GM23248 (cell line): ENCODE measurements at regions not wholly inside any gene's neighbourhood (a gene's known extent, or its start where the extent isn't known, plus 50 kb on each side); places are given as distances from the start of the nearest gene placed in this dataset.

Experiments used
- DNase-seq: peaks from one replicate; pipeline ENCODE4 v3.0.0-alpha.2; 2015
- H2AFZ ChIP-seq: fragments of 200-600 bp; sonication (generic); 2 replicates; pipeline ENCODE4 v1.6.1; 2016; ENCODE audit warnings: antibody characterized with exemption
- H3F3A ChIP-seq: fragments of 200-600 bp; sonication (generic); 2 replicates; pipeline ENCODE4 v1.6.1; 2016; ENCODE audit warnings: mild to moderate bottlenecking, antibody characterized with exemption, mixed run types; ENCODE audit not compliant: insufficient read depth
- H3K27ac ChIP-seq: fragments of 200-600 bp; sonication (generic); 2 replicates; pipeline ENCODE4 v1.5.1; 2016; ENCODE audit warnings: mild to moderate bottlenecking
- H3K27me3 ChIP-seq: fragments of 200-600 bp; sonication (generic); replicated peaks from 2 replicates; pipeline ENCODE4 v1.6.1; 2016; ENCODE audit warnings: mild to moderate bottlenecking; ENCODE audit not compliant: insufficient read depth
- H3K36me3 ChIP-seq: fragments of 200-600 bp; sonication (generic); 2 replicates; pipeline ENCODE4 v1.6.1; 2016; ENCODE audit warnings: low read depth, mild to moderate bottlenecking
- H3K4me1 ChIP-seq: fragments of 200-600 bp; sonication (generic); 2 replicates; pipeline ENCODE4 v1.6.1; 2016; ENCODE audit warnings: mild to moderate bottlenecking; ENCODE audit not compliant: insufficient read depth
- H3K4me2 ChIP-seq: fragments of 200-600 bp; sonication (generic); one replicate; pipeline ENCODE4 v1.6.1; 2016; ENCODE audit warnings: mild to moderate bottlenecking; ENCODE audit not compliant: unreplicated experiment
- H3K4me3 ChIP-seq: fragments of 200-600 bp; sonication (generic); 2 replicates; pipeline ENCODE4 v1.5.1; 2016; ENCODE audit warnings: mild to moderate bottlenecking
- H3K79me2 ChIP-seq: fragments of 200-600 bp; sonication (generic); 2 replicates; pipeline ENCODE4 v1.6.1; 2016; ENCODE audit warnings: mild to moderate bottlenecking; ENCODE audit not compliant: insufficient read depth
- H3K9ac ChIP-seq: fragments of 200-600 bp; sonication (generic); 2 replicates; pipeline ENCODE4 v1.6.1; 2016; ENCODE audit warnings: mild to moderate bottlenecking
- H3K9me2 ChIP-seq: fragments of 200-600 bp; sonication (generic); 2 replicates; pipeline ENCODE4 v1.6.1; 2016; ENCODE audit warnings: mixed run types, mild to moderate bottlenecking, moderate library complexity; ENCODE audit not compliant: insufficient read depth
- H3K9me3 ChIP-seq: fragments of 200-600 bp; sonication (generic); one replicate; pipeline ENCODE4 v1.6.1; 2017; ENCODE audit warnings: low read depth
- H4K20me1 ChIP-seq: fragments of 200-600 bp; sonication (generic); 2 replicates; pipeline ENCODE4 v1.6.0; 2016; ENCODE audit not compliant: insufficient read depth
- EZH2 ChIP-seq: fragments of 200-600 bp; sonication (generic); IDR thresholded peaks from 2 replicates; pipeline ENCODE4 v1.6.1; 2018; ENCODE audit warnings: antibody characterized with exemption, mild to moderate bottlenecking; ENCODE audit not compliant: insufficient read depth, poor library complexity, severe bottlenecking
- EZH2phosphoT487 ChIP-seq: fragments of 200-600 bp; sonication (generic); IDR thresholded peaks from 2 replicates; pipeline ENCODE4 v1.6.1; 2018; ENCODE audit warnings: antibody characterized with exemption, moderate library complexity, mild to moderate bottlenecking, low read depth; ENCODE audit not compliant: insufficient read depth
- WGBS, 2 experiments: methylation state at CpG; one replicate each; pipeline ENCODE4 v1.1.6; 2015 to 2017; ENCODE audit warnings: low lambda C conversion rate in 2 of 2, low coverage in 1 of 2; ENCODE audit errors: missing lambda C conversion rate in 2 of 2; 5-methylcytosine and 5-hydroxymethylcytosine counted together
- in situ Hi-C: fragments of 300-500 bp; cut with MboI; formaldehyde crosslinking; loops from 2 replicates; pipeline ENCODE4 v1.15.0; 2020

- H3K36me3 ChIP-seq: no peaks in the 10 kb centered on the region
- no peaks in the 10 kb centered on the region for H3K9me2 ChIP-seq
- no peak overlapping the region for H3K27ac ChIP-seq
- H3K27me3 ChIP-seq: peaks cover 29% of the 10 kb centered on the region
- H3K4me3 ChIP-seq: no peak overlapping the region
- peak overlapping the region; percentile 12; the same call in 1 of the 2 replicates for H2AFZ ChIP-seq
- in situ Hi-C loops: no loop called here
- WGBS, 2 experiments: 31 to 35% methylated on average over 4 of the region's 4 CpGs
- H3K4me2 ChIP-seq: no peak overlapping the region
- H4K20me1 ChIP-seq: no peaks in the 10 kb centered on the region
- H3K9ac ChIP-seq: no peak overlapping the region
- DNase-seq: no peak
- no peak for TF ChIP-seq EZH2
- no peak for TF ChIP-seq EZH2phosphoT487
- no peaks in the 10 kb centered on the region for H3F3A ChIP-seq
- H3K79me2 ChIP-seq: no peaks in the 10 kb centered on the region
- H3K9me3 ChIP-seq: no peaks in the 10 kb centered on the region
- H3K4me1 ChIP-seq: no peaks in the 10 kb centered on the region
Measured at GRCh38 chr15:79561982-79562381, 129.8 kb downstream of the MINAR1 start.

- TF ChIP-seq EZH2phosphoT487: no peak
- H3K27me3 ChIP-seq: peaks cover 29% of the 10 kb centered on the region
- H3K9me2 ChIP-seq: no peaks in the 10 kb centered on the region
- H3K4me3 ChIP-seq: no peak overlapping the region
- in situ Hi-C loops: no loop called here
- H3K9ac ChIP-seq: no peak overlapping the region
- H2AFZ ChIP-seq: peak overlapping the region; percentile 12; the same call in 1 of the 2 replicates
- H3K27ac ChIP-seq: no peak overlapping the region
- no peaks in the 10 kb centered on the region for H3K36me3 ChIP-seq
- no peak overlapping the region for H3K4me2 ChIP-seq
- H3K4me1 ChIP-seq: no peaks in the 10 kb centered on the region
- H4K20me1 ChIP-seq: no peaks in the 10 kb centered on the region
- WGBS, 2 experiments: 12 to 14% methylated on average over 14 of the region's 14 CpGs
- H3K79me2 ChIP-seq: no peaks in the 10 kb centered on the region
- H3F3A ChIP-seq: no peaks in the 10 kb centered on the region
- no peaks in the 10 kb centered on the region for H3K9me3 ChIP-seq
- peak; percentile 13 for DNase-seq
Measured at GRCh38 chr15:79562403-79562815, 130.3 kb downstream of the MINAR1 start.

- TF ChIP-seq EZH2: no peak
- in situ Hi-C loops: no loop called here
- Histone ChIP-seq H3K9me3 (no peaks in the 10 kb centered on the region), H3K36me3 (no peaks in the 10 kb centered on the region), H3K27me3 (peaks cover 29% of the 10 kb centered on the region), H4K20me1 (no peaks in the 10 kb centered on the region), H3K4me1 (no peaks in the 10 kb centered on the region), H3K4me3 (no peak overlapping the region), H3K79me2 (no peaks in the 10 kb centered on the region), H3K4me2 (no peak overlapping the region), H2AFZ (peak overlapping the region; percentile 12; the same call in 1 of the 2 replicates), H3F3A (no peaks in the 10 kb centered on the region), H3K9me2 (no peaks in the 10 kb centered on the region), H3K9ac (no peak overlapping the region), H3K27ac (no peak overlapping the region)
- WGBS, 2 experiments: 39 to 46% methylated on average over 10 of the region's 10 CpGs
- peak; percentile 33 for DNase-seq
Measured at GRCh38 chr15:79562899-79563298, 130.8 kb downstream of the MINAR1 start.

- 54 to 60% methylated on average over 2 of the region's 2 CpGs for WGBS, 2 experiments
- no peaks in the 10 kb centered on the region for H3K9me2 ChIP-seq
- no peak overlapping the region for H3K9ac ChIP-seq
- in situ Hi-C loops: no loop called here
- no peaks in the 10 kb centered on the region for H3K27me3 ChIP-seq
- no peak overlapping the region for H3K4me2 ChIP-seq
- H4K20me1 ChIP-seq: no peaks in the 10 kb centered on the region
- no peak for DNase-seq
- no peak overlapping the region for H2AFZ ChIP-seq
- no peaks in the 10 kb centered on the region for H3K36me3 ChIP-seq
- H3K4me1 ChIP-seq: no peaks in the 10 kb centered on the region
- H3K79me2 ChIP-seq: no peaks in the 10 kb centered on the region
- TF ChIP-seq EZH2phosphoT487 (no peak), EZH2 (no peak)
- H3K27ac ChIP-seq: no peak overlapping the region
- no peak overlapping the region for H3K4me3 ChIP-seq
- no peaks in the 10 kb centered on the region for H3K9me3 ChIP-seq
- H3F3A ChIP-seq: no peaks in the 10 kb centered on the region
Measured at GRCh38 chr15:79570004-79570403, 137.9 kb downstream of the MINAR1 start.
